HG02759 (cell line): ENCODE measurements at regions not wholly inside any gene's neighbourhood (a gene's known extent, or its start where the extent isn't known, plus 50 kb on each side); places are given as distances from the start of the nearest gene placed in this dataset.
A peak's percentile ranks its signal among the peaks of the same experiment; 100 is the strongest.
"Not testable (repeated sequence)": the region's sequence is repeated elsewhere in the genome, so short reads cannot be mapped to it uniquely, and the experiment has no call there.

Experiments
- ATAC-seq: cut with Tn5 transposase; IDR thresholded peaks from one replicate; pipeline ENCODE4 v1.9.1; 2021; ENCODE audit warnings: mild to moderate bottlenecking, moderate library complexity; ENCODE audit not compliant: unreplicated experiment

DNA sequence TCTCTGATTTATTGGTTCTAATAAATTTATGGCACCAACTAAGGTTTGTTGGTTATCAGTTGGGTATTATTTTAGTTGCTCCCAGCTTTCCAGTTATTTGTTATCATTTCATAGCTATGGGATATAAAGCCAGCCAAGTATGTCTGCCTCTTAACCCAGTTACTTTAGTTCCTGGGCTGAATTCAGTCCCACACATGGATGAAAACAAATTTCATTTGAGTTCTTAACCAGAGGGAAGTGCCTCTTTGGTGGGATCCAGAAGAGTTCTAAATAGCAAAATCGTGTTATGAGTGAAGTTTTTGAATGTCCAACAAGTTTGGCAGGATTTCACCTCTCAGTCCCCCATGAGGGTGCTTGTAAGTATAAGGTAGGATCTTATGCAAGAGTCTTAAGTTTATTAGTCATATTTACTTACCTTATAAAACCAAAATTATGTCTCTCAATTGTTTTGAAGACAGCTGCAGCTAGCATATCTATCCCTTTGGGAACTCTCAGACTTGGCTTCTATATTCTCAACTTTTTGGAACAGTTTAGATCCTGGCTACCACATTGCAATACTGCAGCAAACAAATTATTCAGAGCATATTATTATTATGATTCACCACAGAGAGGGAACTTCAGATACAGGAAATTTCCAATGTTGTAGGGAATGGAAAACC, 683.6 kb downstream of the BCKDHB start:
- no peak for ATAC-seq

DNA sequence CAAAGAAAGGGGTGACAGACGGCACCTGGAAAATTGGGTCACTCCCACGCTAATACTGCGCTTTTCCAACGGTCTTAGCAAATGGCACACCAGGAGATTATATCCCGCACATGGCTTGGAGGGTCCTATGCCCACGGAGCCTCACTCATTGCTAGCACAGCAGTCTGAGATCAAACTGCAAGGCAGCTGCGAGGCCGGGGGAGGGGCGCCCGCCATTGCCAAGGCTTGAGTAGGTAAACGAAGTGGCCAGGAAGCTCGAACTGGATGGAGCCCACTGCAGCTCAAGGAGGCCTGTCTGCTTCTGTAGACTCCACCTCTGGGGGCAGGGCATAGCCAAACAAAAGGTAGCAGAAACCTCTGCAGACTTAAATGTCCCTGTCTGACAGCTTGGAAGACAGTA, 676.8 kb downstream of the BCKDHB start:
- not testable (repeated sequence) for ATAC-seq

DNA sequence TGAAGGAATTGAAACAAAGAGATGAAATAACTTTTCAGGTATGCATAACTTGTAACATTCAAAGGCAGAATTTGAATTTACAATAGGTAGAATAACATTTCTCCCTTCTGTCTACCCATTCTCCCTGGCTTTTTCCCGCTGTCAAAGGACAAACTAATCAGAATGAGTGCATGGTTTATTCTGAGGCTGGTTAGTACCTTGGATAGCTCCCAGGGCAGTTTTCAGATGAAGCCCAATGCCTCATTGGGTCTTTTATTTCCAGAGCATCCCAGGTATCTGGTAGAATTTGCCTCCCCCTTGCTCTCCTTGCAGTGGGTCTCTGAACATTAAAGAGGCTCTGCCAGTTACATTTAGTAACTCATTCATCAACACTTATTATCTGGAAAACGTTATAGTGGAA, 665.5 kb downstream of the BCKDHB start:
- no peak for ATAC-seq

DNA sequence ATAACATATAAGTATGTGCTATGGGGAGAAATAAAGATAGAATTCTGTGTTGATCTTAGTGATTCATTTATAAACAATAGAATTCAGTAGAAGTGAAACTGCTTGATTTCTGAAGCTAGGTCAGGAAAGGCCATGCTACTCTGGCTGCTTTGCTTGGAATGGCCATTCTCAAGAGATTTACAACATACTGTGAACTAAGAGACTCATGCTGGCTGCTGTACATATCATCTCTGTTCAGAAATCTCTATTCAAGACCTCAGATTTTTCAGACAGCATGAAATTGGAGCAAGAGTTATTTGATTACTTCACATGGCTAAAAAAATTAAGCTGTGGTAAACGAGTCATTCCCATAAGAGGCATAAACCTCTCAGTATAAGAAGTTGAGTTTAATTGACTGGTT, 662.6 kb downstream of the BCKDHB start:
- ATAC-seq: no peak

DNA sequence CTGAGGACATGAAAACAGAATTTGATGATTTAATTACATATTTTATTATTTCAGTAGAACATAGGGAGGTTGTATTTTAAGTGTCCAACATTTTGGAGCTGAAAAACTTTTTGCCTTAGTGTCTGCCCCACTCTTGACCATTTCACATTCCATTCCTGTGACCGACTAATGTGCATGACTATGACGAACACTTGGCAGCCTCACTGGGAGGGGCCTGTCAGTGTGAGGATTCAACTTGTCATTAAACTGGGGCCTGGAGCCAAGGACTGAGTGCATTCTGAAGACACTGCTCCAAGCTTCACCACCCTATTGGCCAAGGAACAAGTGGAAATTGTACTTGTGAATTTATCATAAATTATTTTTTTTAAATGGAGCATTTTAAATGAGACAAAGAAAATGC, 661.3 kb downstream of the BCKDHB start:
- no peak for ATAC-seq

DNA sequence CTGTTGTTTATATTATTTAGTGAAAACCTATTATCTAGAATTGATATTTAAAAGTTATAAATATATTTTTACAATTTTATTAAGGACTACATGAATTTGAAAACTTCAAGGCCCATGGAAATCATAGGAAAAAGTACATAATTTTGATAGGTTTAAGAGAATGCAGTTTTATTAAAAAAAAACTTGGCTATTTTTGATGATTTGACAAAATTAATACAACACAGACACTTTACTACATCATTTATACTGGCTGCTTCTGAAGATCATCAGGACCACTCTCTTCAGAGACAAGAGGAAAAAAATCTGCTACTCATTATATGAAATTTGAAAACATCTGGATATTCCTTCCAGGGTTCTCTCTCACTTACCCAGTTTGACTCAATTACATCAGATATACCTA, 637.7 kb downstream of the BCKDHB start:
- no peak for ATAC-seq

DNA sequence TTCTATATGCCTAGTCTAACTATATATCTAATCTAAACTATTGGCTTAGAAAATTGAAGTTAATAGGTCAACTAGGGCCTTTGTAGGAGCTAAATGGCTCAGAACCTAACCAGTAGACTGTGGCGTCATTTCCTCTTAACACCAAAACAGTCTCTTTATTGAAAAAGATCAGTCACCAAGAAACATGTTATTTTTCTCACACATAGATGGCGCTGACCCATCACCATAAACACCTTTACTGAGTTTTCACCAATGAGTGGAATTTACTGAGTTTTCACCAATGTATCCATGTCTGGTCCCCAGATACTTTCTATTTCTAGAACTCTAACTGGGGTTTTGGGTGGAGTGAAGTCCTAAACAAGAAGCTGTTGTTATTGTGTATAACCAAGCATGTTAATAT, 636.0 kb downstream of the BCKDHB start:
- ATAC-seq: peak; percentile 78

DNA sequence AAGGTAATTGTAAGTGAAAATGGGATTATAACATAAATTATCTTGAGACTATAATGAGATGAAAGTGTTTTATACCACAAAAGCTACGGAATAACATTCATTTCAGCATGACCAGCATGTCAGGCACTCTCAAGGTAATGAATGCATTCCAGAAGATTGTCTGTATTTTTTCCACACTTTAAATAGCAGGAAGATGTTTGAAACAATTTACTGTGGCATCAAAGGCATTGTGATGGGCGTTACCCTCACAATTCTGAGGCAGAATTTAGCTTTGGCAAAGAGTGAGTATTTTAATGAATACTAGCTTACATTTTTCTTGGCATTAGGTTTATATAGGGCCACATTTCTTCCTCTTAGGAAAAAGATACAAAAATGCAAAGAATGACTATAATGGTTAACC, 627.2 kb downstream of the BCKDHB start:
- no peak for ATAC-seq

DNA sequence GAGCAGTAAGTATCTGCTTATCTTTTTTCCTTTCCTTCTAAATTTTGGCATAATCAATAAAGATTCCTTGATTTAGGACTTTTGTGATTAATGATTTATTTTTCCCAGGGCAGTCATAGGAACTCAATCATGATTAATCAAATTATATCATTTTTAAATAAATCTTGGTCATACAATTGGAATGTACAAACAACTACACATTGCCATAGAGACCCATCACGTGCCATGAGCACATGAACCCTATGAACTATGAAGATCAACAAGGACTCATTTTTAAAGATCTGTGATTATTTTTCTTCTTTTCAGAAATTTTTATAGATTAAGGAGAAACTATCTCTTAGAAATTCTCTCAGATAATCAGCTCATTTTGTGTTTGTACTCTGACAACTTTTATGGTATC, 622.4 kb downstream of the BCKDHB start:
- no peak for ATAC-seq

DNA sequence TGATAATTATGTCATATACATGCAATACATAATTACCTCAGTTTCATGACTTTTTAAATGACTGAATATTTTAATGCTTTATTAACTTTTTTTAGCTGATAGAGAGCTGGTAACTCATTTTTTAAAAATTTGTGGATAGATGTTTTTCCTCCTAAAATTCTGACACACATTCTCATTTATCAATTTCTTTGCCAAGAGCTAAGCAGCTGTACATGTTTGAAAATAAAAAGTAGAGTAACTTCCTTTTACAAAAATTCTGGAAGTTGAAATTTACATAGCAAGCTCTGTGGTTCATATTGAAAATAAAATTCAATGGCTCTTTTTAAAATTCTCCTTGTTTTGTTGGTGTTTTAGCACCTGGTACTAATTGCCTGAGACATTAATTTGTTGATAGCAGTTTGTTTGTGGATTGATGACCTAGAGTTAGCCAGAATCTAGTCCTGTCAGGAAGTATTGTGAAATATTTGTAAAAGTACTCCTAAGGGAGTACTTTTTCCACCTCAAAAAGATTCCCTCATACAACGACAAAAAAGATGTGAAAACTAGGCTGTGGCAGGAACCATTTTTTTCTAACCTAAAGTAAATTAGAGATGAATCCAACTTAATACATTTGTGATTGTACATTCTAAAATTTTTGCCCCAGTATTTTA, 621.8 kb downstream of the BCKDHB start:
- ATAC-seq: no peak

DNA sequence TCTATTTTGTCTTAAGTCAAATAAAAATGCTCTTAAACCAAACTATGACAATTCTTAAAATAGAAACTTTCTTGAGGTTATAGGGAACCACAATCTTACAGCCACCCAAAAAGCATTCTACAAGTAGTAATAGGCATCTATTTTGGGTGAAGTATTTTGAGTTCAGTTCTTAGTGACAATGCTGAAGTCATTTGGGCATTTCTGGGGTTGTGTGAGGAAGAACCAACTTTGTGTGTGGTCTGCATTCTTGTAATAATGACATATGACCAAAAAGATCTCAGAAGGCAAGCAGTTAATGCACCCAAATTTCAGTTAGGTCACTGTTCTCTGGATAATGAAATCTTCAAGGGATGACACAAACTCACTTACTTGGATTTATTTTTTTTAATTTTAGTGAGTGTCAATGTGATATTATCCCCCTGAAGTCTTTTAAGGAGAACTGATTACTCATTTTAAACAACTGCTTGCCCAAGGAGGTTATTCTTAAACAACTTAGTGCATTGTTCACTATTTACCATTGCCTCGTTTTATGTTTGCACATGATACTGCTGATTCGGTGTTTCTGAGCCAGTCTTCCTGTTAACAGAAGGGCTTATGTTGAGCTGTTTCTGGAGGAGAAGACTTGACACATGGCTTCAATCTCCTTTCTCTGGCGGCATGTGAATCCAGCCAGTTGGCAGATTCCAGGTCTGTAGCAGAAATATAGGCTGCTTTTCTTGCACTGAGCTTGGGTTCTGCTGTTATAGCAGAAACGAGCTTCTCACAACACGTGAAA, 618.9 kb downstream of the BCKDHB start:
- ATAC-seq: no peak

DNA sequence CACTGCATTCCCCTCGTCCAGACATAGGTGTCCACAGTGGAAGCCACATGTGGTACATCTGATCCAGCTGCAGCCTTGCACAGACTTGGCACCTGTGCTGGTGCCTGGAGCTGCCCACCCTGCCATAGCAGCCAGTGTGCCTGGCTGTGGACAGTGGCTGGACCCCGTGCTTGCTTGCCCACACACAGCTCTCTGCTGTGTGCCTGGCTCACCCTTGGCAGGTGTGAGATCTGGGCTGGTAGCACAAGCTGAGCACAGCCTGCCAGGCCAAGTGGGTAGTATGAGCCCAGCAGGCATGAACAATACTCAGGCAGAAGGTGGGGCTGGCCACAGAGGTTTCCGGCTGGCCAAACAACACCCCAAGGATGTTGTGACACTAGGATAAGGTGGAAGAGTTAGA, 614.4 kb downstream of the BCKDHB start:
- no peak for ATAC-seq

DNA sequence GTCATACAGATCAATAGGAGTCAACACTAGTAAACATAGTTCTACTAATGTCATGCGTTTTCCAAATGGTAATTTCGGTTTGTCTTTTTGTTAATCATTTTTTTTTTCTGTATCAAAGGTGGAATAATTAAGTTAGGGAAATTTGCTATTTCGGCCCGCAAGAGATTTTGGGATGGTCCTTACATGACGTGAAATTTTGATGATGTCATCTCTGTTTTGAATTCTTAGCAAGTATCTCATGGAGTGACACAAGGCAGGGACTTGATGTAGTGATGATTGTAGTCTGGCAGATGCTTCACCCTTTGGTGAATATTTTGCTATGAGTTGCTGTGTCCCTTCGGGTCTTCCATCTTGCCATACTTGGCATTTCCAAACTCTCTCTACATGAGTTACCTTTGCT, 608.0 kb downstream of the BCKDHB start:
- no peak for ATAC-seq

DNA sequence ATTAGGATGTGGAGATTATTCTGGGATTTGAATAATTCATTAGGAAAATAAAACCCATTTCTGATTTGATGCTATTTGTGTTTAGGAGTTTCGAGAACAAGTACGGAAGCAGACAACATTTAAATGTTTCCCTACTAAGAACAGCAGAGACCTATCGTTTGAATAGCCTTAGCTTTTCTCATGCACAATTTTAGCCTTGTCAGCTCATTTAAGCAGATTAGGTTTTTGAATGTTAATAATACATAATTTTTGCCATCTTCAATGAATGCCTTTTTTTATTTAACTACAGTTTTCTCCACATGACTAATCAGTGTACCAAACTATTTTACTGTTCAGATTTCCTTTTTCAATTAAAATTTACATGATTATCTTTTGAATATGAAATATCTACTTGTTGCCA, 592.0 kb downstream of the BCKDHB start:
- ATAC-seq: no peak

DNA sequence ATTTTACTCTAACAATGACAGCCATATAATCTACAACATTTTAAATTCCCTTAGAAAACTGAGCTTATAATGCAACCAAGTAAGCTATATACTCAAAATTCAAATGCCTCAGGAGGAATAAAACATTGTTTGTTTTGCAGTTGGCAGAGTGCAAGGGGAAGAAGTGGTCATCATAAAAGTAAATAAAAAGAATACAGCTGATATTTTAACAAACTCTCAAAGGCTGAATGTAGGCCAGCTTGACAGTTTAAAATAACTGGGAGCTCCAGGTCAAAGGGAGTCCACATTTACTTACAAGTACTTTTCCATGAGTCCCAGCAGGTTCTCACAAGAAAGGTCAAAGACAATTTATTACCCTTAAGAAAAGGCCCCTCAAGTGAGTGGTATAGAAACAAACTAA, 589.8 kb downstream of the BCKDHB start:
- no peak for ATAC-seq

DNA sequence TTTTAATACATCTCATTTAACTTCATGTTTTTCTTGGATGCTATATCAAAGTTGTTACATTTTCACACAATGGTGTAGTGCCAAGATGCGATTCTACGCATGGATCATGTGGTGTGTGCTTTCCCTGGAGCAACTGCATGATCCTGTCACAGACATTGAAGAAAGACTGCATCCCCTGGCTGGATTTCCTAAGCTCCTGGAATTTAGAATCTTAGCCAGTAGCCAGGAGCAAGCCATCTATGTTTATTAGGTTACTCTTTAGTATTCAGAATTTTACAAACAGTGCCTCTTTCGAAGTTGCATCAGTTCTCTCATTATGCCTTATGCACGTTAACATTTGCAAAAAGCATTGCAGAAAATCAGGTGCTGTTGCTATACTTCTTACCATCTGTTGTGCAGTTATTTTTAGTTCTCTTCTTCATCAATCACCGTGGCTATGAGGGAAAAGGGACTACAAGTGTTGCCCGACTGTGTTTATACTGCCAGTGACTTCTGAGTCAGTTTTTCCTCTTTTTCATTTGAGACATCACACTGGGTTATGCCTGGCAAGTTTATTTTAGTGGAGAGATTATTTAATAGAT, 584.2 kb downstream of the BCKDHB start:
- ATAC-seq: no peak

DNA sequence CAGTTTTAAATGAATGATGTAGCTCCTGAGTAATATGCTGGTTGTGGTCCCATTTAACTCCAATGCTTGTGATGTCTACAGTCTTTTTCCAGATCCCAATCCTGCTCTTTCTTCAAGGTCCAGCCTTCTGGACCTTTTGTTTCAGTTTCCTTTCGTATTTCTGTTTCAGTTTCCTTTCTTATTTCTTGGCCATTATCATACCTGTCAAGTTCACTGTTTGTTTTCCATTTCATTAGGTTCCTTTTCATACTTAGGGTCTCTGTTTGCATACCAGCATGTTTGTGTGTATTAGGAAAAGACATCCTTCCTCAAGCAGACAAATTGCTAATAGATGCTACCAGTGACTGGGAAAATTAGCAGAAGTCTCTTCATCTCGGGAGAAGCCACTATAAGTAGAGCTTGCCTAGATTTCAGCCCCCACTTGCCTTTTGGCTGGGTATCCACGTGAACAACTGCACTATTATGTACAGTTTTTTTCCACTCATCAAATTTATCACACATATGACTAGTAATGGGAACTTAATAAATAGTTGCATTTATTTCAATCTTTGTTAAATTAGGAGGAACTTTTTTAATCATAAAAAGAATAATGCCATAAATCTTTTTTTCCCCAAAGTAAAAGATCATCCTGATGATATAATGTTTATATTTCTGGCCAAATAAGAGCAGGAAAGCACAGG, 583.4 kb downstream of the BCKDHB start:
- no peak for ATAC-seq

DNA sequence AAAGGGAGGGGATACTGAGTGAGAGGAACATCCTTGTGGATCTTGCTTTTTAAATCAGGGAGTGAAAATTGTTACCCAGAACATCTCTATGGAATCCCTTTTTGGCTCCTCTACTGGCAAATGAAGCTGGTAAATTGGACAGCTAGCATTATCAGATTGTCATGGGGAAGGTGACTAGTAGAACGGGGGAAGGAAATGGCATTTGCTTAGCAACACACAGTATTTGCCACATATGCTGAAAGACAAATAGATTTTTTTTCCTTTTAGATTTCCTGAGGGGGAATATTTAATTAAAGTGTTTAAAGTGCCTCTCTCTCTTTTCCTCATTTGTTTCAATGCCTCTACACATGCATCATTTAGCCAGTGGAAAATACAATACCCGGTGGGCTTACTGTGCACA, 573.5 kb downstream of the BCKDHB start:
- no peak for ATAC-seq

DNA sequence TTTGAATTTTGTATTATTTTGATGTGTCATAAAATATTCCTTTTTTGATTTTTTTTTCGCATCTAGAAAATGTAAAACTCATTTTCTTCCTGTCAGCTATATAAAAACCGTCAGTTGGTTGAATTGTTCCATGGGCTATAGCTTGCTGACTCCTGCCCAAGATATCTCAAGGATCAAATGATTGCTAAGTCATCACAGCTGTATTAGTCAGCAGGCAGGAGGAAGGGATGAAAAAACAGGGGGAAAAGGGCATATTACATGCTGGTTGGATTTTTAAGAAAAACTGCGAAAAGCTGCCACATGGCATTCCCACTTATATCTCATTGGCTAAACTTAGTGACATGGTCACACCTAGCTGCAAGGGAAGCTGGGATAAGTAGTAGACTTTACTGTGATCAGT, 569.9 kb downstream of the BCKDHB start:
- ATAC-seq: no peak

DNA sequence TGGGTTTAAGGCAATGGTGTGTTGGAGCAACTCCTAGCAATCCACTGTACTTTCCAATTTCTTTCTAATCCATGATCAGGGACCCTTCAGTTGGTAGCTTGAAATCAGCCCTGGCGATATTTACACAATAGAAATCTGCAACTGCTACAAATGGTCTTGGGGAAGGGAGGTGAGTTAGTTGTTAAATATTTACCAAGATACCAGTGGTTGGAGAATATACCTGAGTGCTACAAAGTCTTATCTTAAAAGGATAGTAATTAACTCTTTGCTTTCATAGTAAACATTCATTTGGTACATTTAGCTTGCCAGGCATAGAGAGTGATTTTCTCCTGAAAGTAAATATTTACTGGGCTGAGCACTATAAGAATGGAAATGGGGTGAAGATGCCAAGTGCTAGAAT, 568.2 kb downstream of the BCKDHB start:
- ATAC-seq: no peak

DNA sequence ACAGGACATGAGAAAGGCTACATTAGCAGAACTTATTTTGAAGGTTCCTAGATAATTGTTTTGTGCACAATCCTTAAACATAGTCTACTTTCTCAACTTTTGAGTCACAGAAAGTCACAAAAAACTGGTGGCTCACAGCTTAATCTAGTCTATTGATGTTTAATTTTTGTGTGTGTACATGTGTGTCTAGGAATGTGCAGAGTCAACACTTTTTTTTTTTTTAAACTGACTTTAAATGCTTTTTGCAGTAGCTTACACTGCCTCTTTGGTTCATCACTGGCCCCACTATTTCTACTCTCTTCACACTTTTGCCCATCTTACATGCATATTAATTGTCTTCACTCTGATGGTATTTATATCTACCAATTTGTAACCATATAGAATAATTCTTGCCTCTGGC, 566.9 kb downstream of the BCKDHB start:
- ATAC-seq: no peak
